ELF-1 (cell line): ENCODE measurements at regions not wholly inside any gene's neighbourhood (a gene's known extent, or its start where the extent isn't known, plus 50 kb on each side); places are given as distances from the start of the nearest gene placed in this dataset.

ENCODE experiments used
- DNase-seq: peaks from one replicate; pipeline ENCODE4 v3.0.0-alpha.2; 2016; ENCODE audit warnings: low read depth, low spot score

DNA sequence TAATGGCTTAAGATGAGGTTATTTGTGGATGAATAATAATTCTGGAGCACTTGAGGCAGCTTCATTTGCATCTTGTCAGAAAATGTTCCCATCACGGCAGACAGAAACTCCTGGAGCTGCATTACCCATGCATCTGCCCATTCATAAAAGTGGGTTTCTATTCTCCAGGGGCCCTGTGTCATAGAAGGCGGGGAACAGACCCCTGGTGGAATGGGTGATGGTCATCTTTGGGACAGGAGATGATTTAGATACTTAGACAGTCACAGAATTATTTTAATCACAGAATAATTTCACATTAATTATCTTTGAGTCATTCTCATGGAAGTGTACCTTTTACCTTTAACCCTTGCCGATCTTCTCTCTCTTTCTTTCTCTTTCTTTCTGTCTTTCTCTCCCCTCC lies 980.7 kb upstream of the TMEM132C start:
- DNase-seq: no peak

DNA sequence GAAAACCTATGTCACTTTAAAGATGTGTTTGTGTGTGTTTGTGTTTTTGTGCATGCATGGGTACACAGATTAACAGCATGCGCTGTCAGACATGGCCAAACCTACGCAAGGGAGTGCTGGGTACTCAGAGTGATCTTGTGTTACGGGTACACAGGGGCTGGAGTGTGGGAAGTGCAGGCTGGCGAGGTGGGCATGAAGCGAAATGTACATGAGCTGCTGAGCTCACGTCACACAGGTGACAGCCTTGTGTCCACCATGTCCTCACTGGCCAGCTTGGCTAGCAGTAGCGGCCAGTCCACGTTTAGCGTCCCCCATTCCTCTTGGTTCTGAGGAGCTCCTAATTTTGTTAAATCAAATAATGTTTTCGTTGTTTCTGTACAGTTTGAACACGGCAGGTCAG lies 979.7 kb upstream of the TMEM132C start:
- no peak for DNase-seq

DNA sequence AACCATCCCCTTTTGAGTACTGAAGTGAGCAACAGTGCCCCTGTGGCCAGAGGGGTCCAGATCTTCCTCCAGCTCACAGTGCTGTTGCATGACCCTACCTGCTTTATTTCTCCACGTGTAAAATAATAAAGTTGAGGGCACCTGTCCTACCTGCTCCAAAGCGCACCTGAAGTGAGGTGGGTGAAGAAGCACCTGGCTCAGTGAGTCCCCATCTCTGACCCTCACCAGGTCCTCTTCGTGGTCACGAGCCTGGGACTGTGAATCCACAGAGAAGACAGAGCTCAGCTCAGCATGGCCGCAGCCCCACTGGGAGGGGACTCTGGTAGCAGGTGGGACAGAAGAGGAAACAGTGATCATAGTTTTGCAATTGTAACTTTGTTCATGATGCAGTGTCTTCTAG lies 976.7 kb upstream of the TMEM132C start:
- no peak for DNase-seq

DNA sequence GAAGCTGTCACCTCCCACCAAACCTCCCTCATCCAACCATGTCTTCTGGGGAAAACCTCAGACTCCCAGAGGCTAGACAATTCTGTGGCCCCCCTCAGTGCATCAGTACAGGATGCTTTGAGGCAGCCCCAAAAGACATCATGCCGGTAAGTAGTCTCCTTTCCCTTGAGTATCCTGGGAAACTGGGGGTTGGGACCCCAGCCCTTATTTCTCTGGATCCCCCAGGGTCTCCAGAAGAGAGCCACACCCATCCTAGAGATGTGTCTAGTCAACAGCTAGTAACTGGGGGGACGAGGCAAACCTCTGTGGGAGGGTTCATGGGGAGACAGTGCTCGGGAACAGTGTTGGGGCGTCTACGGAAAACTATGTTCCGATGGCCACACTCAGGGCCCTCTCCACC lies 974.2 kb upstream of the TMEM132C start:
- no peak for DNase-seq

DNA sequence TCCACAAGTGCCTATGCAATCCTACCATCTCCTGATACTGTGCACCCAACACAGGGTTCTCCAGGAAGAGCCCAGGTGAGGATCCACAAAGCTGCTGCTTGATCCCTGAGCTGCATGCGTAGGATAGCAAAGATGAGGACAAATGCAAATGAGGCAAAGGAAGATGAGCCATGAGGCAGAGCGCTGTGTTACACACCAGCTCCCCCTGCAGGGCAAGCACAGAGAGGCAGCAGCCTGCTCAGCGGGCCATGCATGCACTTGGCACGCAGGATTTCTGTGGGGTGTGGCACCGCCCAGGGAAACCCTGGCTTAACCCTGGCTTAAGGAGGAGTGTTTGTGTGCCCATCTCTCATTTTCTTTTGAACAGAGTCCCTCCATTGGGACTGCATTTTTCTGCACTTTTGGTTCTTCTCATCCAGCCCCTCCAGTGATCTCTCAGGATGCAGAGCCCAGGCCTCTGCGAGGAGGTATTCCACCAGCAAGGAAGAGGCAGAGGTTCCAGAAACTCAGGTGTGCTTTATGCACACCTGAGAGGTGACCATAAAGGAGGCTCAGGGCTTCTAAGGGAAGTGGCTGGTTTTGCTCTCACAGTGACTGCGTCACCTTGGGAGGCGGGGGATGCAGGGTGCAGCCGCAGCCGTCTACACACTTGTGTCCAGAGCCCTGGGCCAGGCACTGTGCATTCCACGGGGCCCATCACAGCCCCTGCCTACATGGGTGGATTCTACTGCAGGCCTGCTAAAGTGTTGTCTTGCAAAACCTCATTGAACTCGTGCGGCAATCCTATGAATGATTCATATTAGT lies 973.3 kb upstream of the TMEM132C start:
- peak; percentile 27 for DNase-seq

DNA sequence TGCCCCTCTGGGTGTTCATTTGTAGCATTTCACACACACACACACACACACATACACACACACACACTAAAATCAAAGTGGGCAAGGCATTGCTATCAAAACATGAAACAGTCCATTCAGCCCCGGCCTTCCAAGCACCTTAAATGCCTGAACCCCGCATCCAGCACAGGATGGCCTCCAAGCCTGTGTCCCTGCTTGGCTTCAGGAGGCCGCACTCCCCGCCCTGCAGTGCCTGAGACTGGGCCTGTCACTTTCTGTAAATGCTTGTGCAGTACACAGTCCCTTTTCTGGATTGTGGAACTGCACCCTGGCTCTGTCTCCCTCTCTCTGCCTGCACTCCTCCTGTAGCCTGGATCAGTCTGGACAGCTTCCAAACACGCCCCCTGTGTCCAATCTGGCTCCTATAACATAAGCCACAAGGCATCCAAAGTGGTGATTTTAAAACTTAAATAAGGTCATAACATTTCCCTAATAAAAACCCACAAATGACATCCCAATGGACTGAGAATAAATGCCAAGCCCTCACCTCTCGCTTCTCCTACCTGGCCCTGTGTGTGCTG lies 972.2 kb upstream of the TMEM132C start:
- DNase-seq: no peak

DNA sequence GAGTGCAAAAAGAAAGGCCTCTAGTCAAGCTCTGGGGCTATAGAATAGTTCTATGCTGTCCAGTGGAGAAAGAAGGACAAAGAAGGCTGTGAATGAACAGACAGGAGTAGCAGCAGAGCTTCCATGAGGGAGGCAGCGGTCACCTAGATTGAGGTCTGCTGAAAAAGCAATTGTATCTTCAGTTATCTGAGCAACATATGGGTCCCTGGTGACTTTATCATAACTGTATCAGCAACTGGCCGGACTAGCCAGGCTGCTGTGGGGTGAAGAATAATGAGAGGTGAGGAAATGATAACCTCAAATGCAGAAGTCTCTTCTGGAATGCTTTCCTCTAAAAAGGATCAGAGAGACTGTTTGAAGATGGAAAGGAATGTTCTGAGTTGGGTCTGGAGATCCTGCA lies 971.3 kb upstream of the TMEM132C start:
- DNase-seq: no peak

DNA sequence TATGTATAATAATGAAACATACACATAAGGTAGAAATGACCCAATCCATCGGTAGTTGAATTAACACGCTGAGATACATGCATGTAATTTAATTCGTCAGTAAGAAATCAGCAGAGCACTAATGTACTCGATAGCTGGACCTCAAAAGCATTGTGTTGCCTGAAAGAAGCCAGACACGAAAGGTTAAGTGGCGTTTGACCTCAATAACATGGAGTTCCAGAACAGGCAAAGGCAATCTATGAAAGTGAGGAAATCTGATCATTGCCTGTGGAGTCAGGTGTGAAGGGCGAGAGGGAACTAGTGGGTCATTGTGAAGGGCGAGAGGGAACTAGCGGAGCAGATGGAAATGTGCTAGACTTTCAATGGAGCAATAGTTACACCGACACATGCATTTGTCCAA lies 970.4 kb upstream of the TMEM132C start:
- no peak for DNase-seq

DNA sequence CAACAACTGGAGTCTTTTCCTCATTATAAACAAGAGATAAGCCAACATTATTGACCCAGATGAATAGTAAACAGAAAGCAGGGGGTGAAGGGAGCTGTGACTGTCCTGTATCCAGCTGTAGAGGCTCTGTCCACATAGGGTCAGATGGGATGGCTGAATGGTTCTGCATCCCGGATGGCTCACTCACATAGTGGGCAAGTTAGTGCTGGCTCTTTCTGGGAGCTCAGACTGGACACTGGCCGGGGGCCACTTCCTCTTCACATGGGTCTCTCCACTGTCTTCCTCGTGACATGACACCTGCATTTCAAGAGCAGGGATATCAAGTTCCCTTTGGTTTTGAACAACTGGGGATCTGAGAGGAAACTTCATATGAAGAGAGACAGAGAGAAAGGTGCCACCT lies 969.6 kb upstream of the TMEM132C start:
- no peak for DNase-seq

DNA sequence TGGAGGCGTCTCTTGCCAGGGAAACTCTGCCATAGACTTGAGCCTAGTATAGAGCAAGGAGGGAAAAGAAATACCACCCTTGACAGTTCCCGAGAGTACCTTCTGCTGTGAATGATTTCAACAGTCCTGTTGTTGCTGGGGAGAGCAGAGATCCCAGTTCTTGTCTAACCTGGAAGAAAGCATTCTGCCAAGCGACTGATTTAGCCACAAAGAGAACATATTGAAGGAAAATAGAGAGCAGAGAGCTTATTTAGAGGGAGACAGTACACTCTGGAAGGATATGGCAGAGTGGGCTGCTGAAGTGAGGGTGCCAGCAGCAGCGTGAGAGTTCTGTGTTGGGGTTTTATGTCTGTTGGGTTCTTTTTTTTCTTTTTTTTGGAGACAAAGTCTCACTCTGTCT lies 966.9 kb upstream of the TMEM132C start:
- DNase-seq: no peak

DNA sequence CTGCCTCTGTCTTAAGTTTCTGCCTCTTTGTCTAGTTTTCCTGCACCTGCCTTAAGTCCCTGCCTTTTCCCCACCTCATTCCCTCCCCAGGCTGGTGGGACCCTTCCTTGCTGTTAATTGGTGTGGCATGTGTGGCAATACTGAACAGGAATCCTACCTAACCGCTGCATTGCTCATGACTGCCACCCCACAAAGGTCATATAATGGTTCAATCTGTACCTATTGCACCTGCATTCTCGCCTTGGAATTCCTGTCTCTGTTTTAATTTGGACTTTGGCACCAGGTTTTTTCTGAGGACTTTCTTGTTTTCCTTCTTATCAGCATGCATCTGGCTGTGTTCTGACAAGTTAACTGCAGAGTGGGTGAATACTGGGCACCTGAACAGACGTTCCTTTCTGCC lies 966.2 kb upstream of the TMEM132C start:
- no peak for DNase-seq

DNA sequence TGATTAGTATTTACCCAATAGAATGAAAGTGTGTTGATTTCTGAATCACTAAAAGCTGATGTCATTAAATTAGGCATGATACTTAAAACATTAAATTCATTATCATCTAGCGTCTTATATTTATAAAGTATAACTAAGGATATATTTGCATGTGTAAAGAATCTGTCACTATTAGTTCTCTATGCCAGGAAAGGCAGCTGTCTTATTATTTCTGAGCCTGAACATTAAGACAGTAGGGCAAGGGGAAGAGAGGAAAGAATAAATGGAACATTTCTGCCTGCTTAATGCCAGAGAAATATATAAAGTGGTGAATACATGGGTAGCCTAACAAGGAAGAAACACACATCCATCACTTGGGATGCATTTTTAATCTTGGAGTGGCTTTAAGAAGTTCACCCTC lies 965.1 kb upstream of the TMEM132C start:
- no peak for DNase-seq

DNA sequence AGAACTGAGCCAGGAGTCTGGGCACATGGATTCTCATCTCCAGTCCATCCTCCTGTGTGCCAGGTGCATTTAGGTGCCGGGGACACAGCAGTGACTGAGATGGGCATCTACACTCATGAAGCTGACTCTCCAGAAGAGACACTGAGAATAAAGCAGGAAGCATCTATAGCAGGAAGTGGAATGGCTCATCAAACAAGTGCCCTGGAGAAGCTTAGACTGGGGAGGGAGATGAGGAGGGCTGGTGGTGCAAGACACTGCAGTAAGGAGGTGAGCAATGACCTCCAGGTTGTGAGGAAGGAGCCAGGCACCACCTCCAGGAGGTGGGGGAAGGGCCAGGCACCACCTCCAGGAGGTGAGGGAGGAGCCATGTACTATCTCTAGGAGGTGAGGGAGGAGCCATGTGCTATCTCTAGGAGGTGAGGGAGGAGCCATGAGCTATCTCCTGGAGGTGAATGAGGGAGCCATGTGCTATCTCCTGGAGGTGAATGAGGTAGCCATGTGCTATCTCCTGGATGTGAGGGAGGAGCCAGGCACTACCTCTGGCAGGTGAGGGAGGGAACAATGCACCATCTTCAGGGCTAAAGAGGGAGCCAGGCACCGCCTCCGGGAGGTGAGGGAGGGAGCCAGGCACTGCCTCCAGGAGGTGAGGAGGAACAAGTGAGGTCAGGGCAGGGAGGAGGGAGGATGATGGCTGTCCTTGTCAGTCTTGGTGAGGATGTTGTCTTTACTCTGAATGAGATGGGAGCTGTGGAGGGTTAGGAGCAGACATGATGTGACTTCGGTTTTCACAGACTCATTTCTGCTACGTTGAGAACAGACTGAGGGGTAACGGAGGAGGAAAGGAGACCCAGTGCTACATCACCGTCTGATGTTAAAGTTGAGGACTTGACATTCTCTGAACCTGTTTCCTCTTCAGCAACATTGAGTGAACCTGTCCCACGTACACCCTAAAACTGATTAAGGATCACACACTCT lies 961.9 kb upstream of the TMEM132C start:
- no peak for DNase-seq

DNA sequence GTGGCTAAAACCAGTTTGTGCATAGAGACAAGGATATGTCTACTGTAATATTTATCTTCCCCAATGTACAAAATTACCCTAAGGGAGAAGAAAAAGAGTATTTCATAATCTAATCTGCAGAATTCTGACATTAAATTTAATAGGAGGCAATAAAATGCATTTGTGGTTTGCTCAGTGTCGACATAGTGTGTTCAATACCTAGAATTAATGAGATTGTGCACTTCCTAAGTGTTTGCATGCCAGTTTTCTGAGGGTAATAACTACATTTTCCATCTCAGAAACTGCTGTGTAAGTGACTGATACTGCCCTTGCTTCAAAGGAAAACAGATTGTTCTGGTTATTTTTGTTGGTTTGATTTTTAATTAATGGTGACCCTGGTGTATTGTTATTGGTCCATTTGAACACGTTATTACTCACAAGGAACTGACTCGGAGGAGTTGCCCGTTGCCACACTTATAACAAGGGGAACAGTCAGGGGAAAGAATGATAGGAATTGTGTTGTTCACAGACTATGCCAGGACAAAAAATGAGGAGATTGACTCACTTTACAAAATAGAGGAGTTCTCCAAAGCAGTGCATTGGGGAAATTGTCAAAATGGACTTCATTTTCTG lies 960.3 kb upstream of the TMEM132C start:
- DNase-seq: no peak

DNA sequence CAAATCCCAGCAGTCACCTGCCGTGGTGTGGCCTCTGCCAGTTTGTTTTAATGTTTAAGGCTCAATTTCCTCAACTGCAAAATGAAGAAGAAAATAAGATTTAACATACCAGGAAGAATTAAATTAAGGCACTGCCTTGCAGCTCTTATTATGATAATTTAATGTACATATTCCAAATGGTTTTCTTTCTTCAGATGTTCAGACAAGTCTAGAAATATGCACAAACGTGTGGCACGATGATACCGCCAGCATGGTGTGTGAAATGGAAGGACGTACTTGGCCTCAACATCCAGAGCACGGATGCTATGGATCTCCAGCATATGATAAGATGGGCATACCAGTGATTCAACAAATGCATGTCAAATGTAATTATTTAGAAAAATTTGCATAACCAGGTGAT lies 959.4 kb upstream of the TMEM132C start:
- no peak for DNase-seq

DNA sequence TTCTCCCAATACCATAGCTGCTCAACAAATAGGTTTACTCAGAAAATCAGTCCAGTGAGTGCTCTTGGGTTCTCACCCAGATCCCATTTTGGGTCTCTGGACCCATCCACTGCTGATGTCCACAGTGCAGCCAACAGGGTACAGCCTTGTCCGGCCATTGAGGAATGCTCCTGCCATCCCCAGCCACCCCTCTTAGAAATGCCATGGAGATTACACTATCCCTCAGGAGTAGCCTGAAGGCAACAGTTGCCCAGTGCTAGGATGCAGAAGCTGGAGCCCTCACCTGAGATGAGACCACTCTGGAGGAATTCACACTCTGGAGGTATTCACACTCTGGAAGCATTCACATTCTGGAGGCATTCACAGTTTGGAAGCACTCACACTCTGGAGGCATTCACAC lies 958.8 kb upstream of the TMEM132C start:
- DNase-seq: no peak

DNA sequence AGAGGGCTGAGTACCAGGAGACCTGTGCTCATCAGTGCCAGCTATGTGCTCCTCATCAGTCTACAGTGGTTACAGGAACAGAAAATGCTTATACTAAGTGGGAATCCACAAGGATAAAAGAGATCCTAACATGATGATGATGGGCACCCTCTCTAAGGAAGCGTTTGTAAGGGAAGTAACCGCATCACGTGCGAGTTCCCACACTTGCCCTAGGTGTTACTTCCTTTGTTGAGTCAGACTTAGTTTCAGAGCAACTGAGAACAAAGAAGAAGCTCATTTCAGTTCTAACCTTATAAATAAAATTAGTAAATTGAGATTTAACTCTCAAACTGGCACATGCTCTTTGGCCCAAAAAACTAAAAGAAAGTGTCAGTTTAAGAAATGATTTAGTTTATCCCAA lies 956.4 kb upstream of the TMEM132C start:
- DNase-seq: no peak

DNA sequence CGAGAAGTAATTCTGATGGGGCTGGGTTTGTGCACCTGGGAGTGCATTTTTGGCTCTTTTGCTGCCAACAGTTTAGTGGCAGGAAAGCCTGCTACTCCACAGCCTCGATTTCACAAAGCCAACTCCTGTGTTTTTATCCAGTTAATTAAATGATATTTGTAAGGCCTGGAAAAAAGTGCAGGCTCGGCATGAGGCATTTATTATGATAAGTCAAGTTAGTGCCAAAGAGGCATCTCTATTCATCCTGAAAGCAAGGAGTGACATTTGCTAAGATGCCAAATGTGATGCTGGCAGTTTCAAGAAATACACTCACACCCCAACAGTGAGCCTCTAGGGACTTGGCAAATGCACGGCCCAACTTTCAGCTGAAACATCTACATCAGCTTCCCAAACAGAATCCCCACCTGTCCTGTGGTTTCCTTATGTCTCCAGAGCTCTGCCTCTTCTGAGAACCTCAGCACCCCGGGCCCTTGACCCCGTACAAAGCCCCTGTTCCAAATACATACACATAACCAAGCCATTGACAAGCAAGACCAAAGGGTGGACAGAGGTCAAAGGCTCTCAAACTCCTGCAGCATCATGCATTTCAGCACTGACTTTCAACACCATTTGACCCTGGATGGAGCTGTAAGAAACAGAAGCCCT lies 955.1 kb upstream of the TMEM132C start:
- DNase-seq: no peak

DNA sequence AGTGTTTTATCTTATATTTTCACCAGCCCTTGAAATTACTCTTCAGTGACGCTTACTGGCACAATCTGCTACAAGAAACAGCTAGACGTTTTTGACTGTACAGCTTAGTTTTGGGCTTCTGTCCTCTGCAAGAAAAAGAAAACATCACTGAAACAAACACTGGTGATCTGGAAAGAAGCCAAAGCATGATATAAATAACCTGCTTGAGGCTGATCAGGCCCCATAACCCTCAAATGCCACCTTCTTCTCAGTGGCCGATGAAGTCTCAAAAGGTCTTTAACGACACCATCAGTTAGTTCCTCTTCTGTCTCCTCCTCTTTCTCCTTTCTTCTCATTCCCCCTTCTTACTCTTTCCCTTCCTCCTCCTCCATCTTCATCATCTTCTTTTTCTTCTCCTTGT lies 942.3 kb upstream of the TMEM132C start:
- no peak for DNase-seq

DNA sequence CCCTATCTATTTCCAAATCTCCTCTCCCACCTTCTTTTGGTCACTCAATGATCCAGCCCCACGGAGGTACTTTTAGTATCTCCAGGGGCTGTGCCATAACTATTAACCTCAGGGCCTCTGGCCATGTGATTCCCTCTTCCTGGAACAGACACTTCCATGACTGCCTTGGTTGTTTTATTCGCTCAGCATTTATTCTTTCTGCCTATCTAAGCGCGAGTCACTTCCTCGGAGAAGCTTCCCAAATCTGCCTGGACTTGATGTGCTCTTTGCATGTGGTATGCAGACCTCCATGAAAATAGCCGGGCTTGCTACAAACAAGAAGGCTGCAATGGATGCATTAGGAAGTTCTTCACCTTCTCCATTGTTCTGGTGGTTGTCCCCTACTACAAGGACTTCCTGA lies 939.0 kb upstream of the TMEM132C start:
- DNase-seq: no peak

DNA sequence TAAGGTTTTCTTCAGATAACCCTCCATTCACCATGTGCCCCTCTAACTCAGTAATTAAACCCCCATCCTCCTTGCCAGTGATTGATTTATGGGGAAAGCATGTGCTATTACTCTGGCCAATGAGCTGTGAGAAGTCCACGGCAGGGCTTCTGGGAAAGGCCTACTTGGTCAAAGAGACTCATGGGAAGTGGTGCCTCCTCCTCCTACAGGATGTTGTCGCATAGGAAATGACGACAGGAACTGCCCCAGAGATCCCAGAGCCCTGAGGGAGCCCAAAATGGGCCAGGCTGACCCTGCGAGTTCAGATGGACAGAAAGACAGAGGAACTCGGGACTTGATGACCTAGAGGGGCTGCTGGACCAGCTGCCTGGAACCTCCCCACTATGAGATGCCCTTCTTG lies 938.1 kb upstream of the TMEM132C start:
- DNase-seq: no peak

DNA sequence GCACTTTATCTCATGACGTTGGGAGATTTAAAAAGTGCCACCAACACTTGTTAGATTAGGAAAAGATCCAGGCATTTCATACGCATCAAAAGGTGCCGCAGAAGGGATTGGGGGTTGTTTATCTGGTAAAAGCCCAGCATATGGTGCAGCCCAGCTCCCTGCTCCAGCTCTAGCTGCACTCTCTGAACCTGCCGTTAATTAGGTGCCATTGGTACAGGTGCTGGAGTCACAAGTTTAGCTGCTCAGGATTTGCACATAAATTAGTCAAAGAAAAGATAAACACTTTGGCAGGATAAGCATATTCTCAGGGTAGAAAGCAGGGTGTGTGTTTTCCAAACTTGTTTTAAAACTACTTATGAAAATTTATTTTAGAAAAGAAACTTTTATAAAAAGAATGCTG lies 932.6 kb upstream of the TMEM132C start:
- no peak for DNase-seq
